WERI-Rb-1 (cell line): ENCODE measurements at regions not wholly inside any gene's neighbourhood (a gene's known extent, or its start where the extent isn't known, plus 50 kb on each side); places are given as distances from the start of the nearest gene placed in this dataset.

Experiments used
- DNase-seq: peaks from one replicate; pipeline ENCODE4 v3.0.0-alpha.2; 2020
- H3K27ac ChIP-seq: fragments of 250-450 bp; sonication (Bioruptor Pico); 2 replicates; pipeline ENCODE4 v1.5.1; 2020; ENCODE audit warnings: mild to moderate bottlenecking, moderate library complexity
- H3K27me3 ChIP-seq: fragments of 250-450 bp; sonication (Bioruptor Pico); 2 replicates; pipeline ENCODE4 v1.5.1; 2021; ENCODE audit warnings: mild to moderate bottlenecking, low read depth, moderate library complexity; ENCODE audit not compliant: insufficient read depth, severe bottlenecking
- H3K36me3 ChIP-seq: fragments of 250-450 bp; sonication (Bioruptor Pico); 2 replicates; pipeline ENCODE4 v1.5.1; 2020; ENCODE audit warnings: mild to moderate bottlenecking, moderate library complexity
- H3K4me3 ChIP-seq: 2 replicates; pipeline ENCODE4 v1.5.1; 2011; ENCODE audit warnings: low read depth, mild to moderate bottlenecking, control low read depth, low read length
- H3K9me3 ChIP-seq: fragments of 250-450 bp; sonication (Bioruptor Pico); 2 replicates; pipeline ENCODE4 v1.5.1; 2021; ENCODE audit warnings: mild to moderate bottlenecking, moderate library complexity; ENCODE audit not compliant: severe bottlenecking
- TF ChIP-seq, protein P1 (sequence below): IDR thresholded peaks from 2 replicates; pipeline ENCODE4 v1.5.1; 2011; ENCODE audit warnings: low read depth, mild to moderate bottlenecking, control low read depth, inconsistent platforms, low read length

DNA sequence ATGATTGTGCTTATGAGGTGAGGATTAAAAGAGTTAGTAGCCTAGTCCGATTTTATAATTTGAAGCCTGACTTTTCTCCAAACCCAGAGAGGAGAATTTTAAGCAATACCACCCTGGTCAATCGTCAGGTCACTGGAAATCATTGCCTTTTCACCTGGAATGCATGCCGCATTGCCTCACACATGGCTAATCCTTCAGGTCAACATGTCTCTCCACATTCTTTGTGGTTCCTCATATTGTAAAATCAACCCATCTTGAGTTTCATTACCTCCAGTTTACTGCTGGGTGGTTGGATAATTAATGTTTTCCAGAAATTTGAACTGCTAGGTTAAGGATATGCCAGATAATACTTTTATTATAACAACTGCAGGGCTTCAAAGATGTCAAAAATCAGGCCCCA is 55.6 kb upstream of the SEMA3E start:
- no peaks in the 10 kb centered on the region for H3K27me3 ChIP-seq
- H3K4me3 ChIP-seq: no peak overlapping the region
- no peaks in the 10 kb centered on the region for H3K9me3 ChIP-seq
- no peak overlapping the region for H3K27ac ChIP-seq
- TF ChIP-seq, protein P1, sequence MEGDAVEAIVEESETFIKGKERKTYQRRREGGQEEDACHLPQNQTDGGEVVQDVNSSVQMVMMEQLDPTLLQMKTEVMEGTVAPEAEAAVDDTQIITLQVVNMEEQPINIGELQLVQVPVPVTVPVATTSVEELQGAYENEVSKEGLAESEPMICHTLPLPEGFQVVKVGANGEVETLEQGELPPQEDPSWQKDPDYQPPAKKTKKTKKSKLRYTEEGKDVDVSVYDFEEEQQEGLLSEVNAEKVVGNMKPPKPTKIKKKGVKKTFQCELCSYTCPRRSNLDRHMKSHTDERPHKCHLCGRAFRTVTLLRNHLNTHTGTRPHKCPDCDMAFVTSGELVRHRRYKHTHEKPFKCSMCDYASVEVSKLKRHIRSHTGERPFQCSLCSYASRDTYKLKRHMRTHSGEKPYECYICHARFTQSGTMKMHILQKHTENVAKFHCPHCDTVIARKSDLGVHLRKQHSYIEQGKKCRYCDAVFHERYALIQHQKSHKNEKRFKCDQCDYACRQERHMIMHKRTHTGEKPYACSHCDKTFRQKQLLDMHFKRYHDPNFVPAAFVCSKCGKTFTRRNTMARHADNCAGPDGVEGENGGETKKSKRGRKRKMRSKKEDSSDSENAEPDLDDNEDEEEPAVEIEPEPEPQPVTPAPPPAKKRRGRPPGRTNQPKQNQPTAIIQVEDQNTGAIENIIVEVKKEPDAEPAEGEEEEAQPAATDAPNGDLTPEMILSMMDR: no peak
- DNase-seq: no peak
- H3K36me3 ChIP-seq: no peaks in the 10 kb centered on the region

DNA sequence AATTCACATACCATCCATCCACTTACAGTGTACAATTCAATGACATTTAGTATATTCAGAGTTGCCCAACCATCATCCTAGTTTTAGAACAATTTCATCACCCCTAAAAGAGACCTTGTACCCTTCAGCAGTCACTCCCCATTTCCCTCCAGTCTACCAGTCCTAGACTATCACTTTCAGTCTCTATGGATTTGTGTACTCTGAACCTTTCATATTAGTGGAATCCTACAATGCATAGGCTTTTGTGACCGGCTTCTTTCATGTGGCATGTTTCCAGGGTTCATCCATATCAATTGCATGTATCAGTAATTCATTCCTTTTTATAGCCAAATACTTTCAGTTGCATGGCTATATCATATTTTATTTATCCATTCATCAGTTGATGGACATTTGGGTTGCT is 53.5 kb upstream of the SEMA3E start:
- no peak for DNase-seq
- no peaks in the 10 kb centered on the region for H3K27me3 ChIP-seq
- no peaks in the 10 kb centered on the region for H3K9me3 ChIP-seq
- no peaks in the 10 kb centered on the region for H3K36me3 ChIP-seq
- H3K4me3 ChIP-seq: no peak overlapping the region
- TF ChIP-seq, protein P1: no peak
- no peak overlapping the region for H3K27ac ChIP-seq

DNA sequence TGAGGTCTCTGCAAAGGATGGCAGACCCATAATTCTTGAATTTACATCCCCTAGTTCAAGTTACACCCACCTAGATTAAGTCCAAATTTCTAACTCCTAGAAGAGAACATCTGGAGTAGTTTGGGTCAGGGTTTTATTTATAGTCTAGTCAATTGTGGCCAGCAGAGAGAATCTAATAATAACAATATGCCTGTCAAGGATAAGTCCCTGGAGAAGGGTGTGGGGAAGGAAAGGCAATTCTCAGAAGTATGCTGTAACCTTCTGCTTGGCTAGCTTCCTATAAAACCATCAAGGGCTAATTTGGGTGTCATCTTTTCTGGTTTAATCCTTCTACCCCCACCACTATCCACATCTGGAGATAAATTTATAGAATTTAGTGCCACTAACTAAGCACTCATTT is 52.8 kb upstream of the SEMA3E start:
- DNase-seq: no peak
- no peaks in the 10 kb centered on the region for H3K27me3 ChIP-seq
- H3K9me3 ChIP-seq: no peaks in the 10 kb centered on the region
- no peak overlapping the region for H3K4me3 ChIP-seq
- TF ChIP-seq, protein P1: no peak
- H3K27ac ChIP-seq: no peak overlapping the region
- no peaks in the 10 kb centered on the region for H3K36me3 ChIP-seq
